ENCODE measurements at regions not wholly inside any gene's neighbourhood (a gene's known extent, or its start where the extent isn't known, plus 50 kb on each side); places are given as distances from the start of the nearest gene placed in this dataset.

DNA sequence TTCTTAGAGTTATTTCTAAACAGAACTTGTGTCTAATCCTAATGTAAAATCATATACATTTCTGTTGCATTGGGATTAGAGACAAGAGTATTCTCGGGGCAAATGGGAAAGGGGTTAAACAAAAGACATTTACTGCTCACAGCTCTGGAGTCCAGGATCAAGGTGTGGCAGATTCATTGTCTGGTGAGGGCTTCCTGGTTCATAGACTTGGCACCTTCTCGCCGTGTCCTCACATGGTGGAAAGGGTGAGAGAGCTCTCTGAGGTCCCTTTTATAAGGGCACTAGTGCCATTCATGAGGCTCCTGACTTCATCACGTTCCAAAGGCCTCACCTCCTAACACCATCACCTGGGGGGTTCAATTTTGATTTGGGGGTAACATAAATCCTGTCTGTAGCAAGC lies 90.3 kb upstream of the PRKX start:
- TF ChIP-seq POLR2A (IDR thresholded peaks at IDR 0.05): no peak
- TF ChIP-seq, protein P1, sequence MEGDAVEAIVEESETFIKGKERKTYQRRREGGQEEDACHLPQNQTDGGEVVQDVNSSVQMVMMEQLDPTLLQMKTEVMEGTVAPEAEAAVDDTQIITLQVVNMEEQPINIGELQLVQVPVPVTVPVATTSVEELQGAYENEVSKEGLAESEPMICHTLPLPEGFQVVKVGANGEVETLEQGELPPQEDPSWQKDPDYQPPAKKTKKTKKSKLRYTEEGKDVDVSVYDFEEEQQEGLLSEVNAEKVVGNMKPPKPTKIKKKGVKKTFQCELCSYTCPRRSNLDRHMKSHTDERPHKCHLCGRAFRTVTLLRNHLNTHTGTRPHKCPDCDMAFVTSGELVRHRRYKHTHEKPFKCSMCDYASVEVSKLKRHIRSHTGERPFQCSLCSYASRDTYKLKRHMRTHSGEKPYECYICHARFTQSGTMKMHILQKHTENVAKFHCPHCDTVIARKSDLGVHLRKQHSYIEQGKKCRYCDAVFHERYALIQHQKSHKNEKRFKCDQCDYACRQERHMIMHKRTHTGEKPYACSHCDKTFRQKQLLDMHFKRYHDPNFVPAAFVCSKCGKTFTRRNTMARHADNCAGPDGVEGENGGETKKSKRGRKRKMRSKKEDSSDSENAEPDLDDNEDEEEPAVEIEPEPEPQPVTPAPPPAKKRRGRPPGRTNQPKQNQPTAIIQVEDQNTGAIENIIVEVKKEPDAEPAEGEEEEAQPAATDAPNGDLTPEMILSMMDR (IDR thresholded peaks at IDR 0.05): no peak

All from uterus (tissue), 2 donors.